ENCODE measurements at regions not wholly inside any gene's neighbourhood (a gene's known extent, or its start where the extent isn't known, plus 50 kb on each side); places are given as distances from the start of the nearest gene placed in this dataset.
"Not testable (repeated sequence)": the region's sequence is repeated elsewhere in the genome, so short reads cannot be mapped to it uniquely, and the experiment has no call there.

DNA sequence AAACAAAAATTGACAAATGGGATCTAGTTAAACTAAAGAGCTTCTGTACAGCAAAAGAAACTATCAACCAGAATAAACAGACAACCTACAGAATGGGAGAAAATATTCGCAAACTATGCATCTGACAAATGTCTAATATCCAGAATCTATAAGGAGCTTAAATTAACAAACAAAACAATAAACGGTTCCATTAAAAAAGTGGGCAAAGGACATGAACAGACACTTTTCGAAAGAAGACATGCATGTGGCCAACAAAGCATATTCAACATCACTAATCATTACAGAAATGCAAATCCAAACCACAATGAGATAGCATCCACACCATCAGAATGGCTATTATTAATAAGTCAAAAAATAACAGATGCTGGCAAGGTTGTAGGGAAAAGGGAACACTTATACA is 50.5 kb upstream of the MED13L start:
- not testable (repeated sequence) for DNase-seq

DNA sequence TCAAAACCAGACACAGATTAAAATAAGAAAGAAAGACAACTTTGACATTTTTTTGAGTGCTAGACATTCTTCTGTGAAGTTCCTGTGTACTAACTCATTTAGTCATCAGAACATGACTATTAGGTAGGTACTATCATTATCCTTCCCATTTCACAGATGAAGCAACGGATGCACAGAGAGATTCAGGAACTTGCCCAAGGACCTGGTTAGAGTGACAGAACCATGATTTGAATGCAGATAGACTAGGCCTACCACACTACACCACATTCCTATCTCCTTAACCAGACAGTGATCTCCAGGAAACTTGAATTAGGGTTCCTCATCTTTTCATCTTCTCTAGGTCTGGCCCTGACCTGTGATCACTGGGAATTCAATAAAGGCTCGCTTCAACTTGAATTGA is 54.4 kb upstream of the MED13L start:
- no peak for DNase-seq

DNA sequence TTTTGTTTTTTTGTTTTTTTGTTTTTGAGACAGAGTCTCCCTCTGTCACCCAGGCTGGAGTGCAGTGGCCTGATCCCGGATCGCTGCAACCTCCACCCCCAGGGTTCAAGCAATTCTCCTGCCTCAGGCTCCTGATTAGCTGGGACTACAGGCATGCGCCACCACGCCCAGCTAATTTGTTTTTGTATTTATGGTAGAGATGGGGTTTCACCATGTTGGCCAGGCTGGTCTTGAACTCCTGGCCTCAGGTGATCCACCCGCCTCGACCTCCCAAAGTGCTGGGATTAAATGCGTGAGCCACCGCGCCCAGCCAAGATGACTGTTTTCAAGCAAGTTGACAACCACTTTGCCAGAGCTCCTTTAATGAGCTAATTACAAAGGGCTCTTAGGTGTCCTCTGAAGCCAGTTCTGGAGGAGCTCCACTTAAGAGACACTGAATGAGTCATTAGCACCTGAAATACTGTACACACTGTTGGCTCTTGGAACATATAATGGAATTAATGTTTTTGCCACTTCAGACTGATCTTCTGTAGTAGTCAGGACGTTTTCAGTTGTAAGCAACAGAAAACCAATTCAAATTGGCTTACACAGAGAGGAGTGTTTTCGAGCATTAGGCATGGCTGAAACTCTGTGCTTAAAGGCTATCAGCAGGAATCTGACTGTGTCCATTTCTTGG is 55.4 kb upstream of the MED13L start:
- DNase-seq, result no peak

DNA sequence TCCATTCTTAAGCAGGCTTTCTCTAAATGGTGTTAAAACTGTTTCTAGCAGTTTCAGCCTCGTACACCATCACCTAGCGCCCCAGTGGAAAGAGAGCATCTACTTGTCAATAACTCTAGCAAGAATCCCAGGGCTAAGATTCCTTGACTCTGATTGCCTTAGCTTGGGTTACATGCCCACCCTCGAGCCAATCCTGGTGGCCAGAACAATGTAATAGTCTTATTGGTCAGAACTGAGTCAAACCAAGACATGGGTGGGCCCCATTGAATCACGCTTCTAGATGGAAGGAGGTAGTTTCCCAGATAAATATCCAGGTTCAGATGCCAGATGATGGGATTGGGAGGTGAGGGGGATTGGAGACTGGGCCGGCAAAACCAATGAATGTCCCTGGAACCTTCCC is 55.9 kb upstream of the MED13L start:
- DNase-seq, result no peak

DNA sequence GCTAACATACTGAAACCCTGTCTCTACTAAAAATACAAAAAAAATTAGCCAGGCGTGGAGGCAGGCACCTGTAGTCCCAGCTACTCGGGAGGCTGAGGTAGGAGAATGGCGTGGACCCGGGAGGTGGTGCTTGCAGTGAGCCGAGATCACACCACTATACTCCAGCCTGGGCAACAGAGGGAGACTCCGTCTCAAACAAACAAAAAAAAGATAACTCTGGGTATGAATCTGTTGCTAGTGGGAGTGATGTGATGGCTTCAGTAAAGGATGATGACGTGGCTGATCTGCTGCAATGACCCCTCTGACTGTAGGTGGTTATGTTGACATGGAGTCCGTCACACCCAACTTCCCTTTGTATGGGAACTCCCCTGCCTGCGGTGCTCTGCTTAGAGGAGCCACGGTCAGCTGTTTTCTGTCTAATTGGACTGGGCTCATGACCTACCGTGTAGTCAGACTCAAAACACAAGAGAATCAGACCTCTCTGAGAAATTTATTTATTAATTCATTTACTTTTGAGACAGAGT is 59.1 kb upstream of the MED13L start:
- no peak for DNase-seq

DNA sequence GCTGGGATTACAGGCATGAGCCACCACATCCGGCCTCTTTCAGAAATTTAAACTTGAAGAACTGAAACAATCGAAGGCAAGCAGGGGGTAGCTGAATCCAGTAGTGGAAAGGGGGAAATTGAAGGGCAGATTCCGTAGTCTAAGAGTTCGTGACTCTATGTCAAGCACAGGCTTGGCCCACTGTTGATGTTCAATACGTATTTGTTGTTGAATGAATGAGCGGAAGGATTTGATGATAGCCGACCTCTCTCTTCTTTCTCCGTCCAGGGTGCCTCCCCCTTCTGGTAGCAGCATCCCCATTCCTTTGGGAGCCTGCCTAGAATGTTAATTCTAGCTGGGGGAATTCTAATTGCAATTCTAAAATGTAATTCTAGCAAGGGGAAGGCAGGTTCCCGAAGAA is 59.8 kb upstream of the MED13L start:
- DNase-seq, result no peak

DNA sequence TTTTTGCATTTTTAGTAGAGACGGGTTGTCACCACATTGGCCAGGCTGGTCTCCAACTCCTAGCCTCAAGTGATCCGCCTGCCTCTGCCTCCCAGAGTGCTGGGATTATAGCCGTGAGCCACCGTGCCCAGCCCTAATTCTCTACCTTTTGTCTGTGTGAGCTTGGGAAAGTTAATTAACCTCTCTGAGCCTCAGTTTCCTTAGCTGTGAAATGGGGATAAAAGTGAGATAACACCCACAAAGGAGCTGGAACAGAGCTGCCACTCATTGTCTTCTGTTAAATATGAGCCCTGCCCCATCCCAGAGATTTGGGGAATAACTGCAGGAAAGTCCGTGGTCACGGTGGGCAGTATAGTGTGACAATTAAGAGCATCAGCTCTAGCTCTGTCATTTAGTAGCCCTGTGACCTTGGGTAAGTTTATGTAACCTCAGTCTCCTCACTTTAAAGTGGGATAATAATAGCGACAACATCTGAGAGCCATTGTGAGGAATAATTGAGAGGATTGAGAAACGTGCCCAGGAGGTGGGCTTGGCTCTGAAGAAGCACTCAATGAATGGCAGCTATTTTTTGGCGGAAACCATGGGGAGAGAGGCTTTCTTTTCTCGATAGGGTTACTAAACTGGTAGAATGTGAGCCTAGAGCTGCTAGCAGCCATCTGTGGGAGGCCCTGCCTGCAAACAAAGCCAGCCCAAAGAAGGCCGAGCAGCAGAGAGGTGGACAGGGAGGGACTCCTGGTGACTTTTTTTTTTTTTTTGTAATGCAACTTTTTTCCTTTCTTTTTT is 60.8 kb upstream of the MED13L start:
- DNase-seq, result no peak

DNA sequence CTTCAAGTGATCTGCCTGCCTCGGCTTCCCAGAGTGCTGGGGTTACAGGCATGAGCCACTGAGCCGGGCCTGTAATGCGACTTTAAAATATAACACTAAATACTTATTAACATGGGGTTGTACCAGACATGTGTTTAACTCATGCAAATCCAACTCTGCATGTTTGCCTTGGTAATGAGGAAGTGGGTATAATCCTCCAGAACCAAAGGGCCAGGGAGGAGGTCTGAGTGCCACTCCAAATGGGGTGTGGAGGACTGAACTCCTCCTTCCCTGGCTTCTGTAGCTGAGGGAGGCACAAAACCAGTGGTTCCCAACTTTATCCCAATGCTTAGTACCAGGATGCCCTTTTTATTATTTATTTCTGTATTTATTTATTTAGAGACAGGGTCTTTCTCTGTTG is 61.6 kb upstream of the MED13L start:
- no peak for DNase-seq

DNA sequence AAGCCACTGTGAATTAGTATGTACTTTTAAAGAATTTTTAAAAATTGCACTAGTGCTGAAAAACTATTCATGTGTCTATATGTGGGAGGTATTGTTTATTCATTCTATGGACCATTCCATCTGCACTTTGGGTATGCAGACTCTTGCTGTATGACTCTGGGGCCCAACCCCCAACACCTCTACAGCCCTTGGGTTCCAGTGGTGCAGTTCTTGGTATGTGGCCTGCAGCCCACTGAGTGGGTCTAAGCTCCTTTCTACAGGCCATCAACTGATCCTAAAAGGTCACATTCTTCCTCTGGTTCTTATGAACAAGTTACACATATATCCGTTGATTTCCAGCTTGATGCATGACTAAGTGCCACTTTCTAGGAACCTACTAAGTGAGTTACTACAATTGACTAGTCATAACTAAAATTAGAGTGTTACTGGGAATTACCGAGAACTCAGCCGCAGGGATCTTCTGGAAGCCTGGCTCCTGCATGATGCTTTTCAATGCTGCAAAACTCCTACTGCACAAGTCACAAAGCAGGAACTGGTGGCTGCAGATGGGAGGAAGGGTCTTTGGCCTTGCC is 62.4 kb upstream of the MED13L start:
- DNase-seq, result no peak

DNA sequence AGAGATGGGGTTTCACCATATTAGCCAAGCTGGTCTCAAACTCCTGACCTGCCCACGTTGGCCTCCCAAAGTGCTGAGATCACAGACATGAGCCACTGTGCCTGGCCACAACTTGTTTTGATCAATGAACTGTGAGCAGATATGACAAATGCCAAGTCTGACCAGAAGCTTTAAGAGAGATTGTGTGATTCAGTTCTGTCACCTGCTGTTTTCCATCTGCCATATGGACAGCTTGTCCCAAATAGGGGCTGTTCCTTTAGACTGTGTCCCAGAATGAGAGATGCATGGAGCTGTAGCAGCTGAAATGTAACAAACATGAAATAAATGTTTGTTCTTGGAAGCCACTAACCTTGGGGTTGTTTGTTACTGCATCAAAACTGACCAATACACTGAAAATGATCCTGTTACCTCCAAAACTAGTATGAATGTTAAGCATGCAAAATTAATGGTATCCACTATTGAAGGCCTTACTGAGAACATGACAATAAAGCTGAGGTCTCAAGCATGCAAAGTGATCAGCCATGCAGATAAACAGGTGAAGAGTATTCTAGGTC is 65.9 kb upstream of the MED13L start:
- DNase-seq, result no peak

DNA sequence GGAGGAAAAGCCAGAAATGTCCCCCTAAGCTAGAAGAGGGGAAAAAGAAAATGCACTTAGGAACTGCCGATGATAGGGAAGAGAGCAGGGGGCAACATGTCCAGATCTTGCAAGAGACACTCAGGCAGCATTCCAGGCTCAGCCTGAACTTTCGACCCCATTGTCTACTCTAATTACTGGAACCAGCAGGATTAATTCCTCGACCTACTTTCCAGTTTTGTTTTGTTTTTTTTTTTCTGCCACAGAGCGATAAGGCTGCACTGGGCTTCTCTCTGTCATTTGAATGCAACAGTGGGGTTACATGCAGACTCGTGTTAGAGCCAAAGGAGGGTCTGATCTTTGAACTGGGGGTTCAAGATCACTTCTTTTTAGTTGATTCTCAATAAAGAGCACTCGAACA is 68.7 kb upstream of the MED13L start:
- no peak for DNase-seq

DNA sequence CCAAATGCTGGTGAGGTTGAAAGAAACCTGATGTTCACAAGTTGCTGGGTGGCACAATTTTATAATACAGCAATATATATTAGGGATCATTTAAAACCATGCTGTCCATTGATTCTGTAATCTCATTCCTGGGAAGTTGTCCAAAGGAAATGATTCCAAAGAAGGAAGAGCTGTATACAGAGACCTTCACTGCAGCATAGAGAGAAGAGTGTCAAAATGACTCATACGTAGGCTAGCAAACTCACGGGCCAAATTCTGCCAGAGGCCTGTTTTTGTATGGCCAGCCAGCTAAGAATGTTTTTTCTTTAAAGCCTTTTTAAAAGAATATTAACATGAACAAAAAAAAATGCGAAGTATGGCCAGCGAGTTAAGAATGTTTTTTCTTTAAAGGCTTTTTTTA is 69.2 kb upstream of the MED13L start:
- DNase-seq, result no peak

DNA sequence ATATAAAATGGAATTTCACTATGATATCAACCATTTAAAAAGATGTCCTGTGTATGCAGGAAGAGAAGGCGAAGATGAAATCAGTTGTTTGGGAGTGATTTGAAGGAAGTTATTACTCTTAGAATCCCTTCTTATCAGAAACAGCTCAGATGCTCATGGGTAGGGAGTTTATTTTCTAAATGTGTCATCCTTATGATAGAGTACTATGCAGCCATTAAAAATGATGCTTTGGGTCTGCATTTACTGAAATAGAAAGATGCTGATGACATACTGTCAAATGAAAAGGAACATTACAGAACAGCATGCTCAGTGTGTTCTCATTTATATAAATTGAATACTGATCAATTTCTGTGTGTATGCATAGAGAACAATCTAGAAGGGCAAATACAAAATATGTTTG is 69.8 kb upstream of the MED13L start:
- no peak for DNase-seq

DNA sequence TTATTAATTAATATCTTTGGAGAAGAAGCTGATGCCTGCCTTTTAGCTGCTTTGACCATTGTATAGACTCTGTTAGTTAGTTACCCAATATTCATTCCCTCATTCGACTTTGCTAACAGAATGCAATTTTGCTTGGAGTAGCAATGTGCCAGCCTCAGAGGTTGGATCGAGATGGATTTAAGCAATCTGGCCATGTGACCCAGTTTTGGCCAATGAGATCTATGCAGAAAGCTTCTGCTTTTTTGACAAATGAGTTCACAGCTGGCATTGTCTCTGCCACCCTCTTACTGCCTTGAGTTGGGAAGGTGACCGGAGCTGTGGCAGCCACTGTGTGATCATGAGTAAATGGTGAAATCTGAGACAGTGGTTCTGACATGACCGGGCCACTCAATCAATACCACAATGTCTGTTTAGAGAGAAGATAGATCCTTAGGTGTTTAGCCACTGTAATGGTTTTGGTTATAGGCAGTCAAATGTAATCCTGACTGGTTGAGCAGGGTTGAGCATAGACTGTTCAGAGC is 74.9 kb upstream of the MED13L start:
- DNase-seq, result no peak

DNA sequence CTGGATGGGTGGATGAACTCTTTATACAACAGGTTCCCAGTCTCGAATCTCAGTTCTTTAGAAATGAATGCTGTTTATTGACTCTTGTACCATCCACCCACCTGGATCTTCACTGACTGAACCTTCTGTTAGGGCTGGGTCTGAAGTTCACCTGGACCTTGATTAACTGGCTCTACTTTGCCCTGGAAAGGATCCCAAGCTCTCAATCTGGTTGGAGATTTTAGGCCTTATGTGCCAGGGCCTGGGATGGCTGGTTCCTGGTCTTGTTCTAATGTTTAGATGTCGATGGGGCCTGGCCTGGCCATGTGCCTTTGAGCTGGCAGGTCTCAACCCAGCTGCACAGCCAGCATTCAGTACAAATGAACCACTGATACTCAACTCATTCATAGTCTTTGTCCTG is 76.5 kb upstream of the MED13L start:
- no peak for DNase-seq

DNA sequence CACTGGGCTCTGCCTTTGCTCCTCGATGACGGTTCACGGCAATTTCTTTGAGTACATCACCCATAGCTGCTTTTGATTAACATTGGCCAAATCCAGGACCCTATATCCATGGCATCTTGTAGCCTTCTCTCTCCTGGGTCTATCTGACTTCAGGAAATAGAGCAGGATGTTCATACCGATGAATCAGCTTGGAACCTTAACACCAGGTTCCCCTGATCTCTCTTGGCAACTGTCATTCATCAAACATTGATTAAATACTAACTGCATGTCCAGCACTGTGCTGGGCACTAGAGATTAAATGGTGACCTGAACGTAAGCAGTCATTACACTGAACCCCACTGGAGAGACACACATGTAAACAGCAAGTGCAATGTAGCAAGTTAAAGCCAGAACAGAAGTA is 77.0 kb upstream of the MED13L start:
- no peak for DNase-seq

DNA sequence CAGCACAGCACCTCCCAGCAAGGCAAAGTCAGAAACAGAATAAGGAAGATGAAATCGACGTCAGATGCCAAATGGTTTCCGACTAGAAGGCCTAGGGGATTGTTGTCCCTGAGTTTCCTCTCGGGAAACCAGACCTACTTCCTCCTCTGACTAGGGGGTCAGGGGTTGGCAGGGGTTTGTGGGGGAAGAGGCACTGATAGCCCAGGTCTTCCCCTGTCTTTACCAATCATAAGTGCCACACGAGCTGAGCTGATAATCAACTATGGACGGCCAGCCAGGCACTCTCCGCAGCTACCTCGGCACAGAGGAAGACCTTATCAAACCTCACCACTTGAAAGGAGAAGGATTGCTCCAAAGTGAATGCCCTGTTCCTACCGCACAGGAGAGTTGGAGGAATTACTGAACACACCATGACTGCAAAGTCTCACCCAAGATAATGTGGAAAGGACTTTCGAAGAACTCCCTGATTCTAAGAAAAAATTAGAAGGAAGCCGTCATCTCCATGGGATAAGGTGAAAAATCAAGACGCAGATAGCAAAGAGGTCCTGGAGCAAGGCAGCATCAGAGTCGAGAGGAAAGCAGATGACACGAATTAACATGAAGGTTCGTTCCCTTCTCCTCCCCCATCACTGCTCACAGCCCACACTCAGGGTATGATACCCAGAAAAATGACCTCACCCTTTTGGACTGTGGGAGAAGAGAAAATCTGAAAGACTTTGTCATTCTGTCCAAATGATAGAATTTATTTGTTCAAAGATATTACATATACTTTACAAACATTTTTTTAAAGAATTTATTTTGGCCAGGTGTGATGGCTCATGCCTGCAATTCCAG is 77.7 kb upstream of the MED13L start:
- no peak for DNase-seq

DNA sequence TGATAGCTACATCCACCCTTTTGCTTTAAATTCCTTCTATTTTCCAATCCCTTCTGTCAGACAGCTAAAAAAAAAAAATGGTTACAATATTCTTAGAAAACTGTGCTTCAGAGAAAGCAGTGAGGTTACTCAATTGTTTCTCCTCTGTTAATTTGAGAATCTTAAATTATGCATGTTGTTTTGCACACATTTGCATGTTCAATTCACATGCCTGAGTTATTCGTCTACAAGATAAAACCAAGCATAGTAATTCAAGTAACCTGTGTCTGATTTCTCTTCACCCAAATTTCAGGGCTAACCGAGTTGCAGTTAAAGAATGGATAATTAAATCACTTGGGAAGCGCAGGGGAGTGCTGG is 81.0 kb upstream of the MED13L start:
- no peak for DNase-seq

DNA sequence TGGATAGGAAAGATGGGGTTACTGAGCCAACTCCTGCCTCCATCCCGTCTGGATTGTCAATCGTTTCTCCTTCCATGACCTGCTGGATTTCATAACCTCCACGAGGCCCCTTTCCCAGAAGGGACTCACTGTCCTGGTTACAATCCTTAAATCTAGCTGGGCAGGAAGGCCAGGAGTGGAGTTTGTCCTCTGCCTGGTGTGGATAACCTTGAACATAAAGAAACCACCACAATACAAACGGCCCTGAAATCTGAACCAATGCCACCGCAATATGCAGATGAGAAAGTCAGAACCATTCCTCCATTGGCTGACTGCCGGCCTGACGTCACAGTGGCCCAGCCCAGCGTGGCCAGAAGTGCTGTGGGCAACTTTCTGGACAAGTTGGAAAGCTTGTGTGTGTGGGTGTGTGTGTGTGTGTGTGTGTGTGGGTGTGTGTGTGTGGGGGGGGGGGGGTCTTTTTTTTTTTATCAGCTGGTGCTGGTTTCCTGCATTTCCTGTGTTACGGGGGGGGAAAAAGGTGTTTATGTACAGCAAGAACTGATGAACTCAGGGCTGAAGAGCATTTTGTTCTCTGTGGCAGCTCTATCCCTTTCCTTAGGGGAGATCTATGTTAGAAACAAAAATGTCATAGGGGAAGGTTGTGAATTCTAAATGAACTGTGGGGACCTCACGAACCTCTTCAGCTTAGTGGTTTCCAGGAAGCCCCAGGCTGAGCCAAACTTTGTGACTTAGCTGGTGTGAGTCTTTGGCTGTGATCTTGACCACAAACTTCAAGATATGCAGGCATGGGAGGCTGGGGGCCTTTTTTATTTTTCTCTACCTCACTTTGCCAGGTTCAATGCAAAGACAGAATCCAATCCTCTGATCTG is 81.6 kb upstream of the MED13L start:
- DNase-seq, result peak; percentile 25

DNA sequence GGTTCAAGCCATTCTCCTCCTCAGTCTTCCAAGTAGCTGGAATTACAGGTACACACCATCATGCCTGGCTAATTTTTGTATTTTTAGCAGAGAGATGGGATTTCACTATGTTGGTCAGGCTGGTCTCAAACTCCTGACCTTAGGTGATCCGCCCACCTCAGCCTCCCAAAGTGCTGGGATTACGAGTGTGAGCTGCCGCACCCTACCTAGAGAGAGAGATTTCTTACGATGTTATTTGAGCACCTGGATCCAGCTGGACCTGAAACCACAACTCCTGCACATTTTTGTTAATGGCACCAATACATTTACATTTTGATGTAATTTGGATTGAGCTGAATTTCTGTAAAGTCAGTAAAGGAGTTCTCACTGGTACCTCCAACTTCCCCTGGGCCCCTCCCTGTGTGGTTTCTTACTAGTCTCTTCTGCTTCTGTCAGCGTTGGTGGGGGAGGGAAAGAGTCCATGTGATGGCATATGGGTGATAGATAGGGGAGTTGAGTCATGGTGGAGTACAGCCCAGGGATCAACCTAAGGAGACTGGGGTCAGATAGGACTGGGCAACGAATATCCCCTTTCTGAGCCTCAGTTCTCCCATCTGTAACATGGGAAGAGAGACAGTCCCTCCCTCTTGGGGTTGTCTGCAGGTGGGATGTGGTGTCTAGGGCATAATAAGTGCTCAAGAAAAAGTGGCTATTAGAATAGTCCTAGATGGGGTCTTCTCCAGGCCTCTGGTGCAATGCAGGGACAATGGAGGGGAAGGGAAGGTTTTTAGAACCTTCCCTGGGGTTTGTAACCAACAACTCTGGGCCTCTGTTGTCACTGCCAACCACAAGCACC is 83.3 kb upstream of the MED13L start:
- DNase-seq, result no peak
